GM18507 (cell line): ENCODE measurements at regions not wholly inside any gene's neighbourhood (a gene's known extent, or its start where the extent isn't known, plus 50 kb on each side); places are given as distances from the start of the nearest gene placed in this dataset.
"Not testable (repeated sequence)": the region's sequence is repeated elsewhere in the genome, so short reads cannot be mapped to it uniquely, and the experiment has no call there.

Source experiments
- DNase-seq: peaks from one replicate; pipeline ENCODE4 v3.0.0; 2011; ENCODE audit warnings: low read depth; ENCODE audit not compliant: insufficient read length; ENCODE audit errors: extremely low spot score
- FAIRE-seq: peaks from 2 replicates; lab custom pipeline; 2011; peaks lifted over from hg19 to GRCh38; lab: Jason Lieb, UNC

DNA sequence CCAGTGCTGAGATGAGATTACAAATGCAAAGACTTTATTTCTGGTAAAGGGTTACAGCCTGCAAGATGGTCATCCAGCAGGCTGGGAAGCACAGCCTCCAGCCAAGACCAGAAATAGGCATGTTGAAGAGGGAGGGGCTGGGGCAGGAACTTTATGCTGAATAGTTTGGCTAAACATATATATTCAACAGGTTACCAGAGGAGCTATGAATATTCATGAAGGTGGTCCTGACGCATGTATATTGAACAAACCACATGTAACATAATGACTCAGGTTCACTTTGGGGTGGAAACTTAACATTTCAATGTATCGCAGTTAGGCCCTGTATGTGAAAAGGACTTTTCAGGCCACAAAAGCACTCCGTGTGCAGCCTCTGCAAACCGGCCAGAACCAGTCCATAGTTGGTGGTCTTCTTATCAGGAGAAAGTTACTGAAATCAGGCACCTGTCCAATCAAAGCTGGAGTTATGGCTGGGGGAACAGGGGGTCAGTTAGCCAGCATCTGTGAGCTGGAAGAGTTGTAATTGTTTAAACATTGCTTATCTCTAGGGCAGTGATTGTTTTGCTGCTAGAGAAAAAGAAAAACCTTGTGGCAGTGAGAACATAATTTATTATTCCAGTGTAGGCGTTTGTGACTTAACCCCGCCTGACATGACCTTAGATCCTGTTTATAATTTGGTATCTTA is 372.9 kb upstream of the AUTS2 start:
- DNase-seq (no peak), FAIRE-seq (no peak)

- FAIRE-seq (no peak), DNase-seq (no peak)
Measured at GRCh38 chr7:69228212-69228811, 370.0 kb upstream of the AUTS2 start.

DNA sequence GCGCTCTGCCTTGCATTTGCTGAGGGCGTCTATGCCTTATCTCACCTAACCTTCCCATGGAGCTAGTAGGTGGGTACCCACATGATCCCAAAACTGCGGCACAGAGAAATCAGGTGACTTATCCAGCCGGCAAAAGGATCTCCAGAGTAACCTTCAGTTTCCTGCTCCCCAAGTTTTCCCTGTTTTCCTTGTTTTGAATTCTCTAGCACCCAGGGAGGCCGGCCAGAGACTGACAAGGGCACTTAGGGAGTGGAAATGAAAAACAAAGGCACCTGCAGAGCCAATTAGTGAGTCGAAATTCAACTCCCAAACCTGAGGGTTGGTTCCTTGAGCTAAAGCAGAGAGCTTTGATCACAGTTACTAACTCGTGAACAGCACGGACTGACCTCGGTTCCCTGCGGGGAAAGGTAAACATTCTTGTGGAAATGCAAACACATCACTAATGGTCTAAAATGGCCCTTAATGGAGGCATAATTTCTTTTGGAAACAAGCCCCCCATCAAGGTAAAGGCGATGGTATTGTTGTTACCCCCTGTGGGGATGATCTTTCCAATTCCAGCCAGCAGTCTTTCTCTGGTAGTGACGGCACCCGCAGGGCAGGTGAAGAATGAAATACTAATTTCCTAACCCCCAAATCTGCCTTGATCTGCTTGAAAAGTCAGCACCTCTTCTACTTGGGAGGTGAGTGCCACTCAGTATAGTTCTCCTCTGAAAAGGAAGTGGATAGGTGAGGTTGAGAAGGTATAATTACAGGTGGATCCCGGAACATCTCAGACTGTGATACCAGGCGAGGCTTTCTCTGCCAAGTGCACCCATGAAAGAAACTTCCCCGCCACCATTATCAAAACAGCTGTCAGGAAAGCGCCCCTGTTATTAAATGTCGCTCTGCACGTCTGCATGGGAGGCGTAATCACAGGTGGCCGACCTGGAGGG is 365.6 kb upstream of the AUTS2 start:
- no peak for DNase-seq
- FAIRE-seq = no peak

DNA sequence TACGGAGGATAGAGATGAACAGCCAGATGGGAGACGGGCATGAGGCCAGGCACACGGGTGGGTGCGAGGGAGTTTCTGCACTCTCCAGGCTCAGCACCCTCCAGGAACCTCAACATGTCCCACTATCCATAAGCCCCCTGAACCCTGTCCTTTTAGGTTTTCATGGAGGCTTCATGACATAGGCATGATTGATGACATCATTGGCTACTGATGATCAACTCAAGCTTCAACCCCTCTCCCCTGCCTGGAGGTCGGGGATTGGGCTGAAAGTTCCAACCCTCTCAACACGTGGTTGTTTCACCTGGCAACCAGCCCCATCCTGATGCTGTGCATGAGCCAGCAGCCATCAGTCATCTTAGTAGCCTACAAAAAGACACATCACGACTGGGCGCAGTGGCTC is 360.7 kb upstream of the AUTS2 start:
- DNase-seq (no peak), FAIRE-seq (no peak)

DNA sequence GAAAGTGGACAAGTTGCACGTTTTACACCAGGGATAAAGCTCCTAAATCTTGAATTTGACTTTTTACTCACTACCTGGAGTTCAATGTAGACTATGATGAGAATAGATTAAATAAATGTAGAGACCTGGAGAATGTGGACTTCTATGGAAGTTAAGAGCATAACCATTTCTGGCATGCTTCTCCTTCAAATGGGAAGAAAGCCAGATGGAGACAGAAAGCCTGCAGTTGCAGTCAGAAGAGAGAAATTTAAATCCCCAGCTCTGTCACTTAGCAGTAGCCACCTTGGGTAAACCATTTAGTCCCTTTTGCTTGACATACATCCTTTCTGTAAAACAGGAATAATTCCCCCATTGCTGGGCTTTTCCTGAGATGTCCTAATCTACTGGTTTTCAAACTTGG is 355.3 kb upstream of the AUTS2 start:
- FAIRE-seq = no peak
- no peak for DNase-seq

GRCh38 chr7:69244701-69245100 is 353.6 kb upstream of the AUTS2 start:
- FAIRE-seq (no peak), DNase-seq (no peak)

DNA sequence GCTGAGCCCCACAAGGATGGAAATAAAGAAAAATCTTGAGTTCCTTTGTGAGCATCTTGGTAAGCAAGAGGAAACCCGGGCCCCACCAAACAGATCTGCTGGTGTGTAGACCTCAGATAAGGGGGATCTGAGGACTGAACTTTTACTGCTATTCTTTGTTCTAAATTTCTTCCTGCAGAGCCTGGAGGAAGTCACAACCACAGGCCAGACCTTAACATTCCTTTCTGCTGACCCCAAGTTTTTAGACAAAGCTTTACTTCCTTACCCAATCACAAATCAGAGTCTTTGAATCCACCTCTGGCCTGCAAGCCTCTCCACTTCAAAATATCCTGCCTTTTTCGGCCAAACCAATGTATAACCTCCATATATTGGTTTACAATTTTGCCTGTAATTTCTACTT is 352.6 kb upstream of the AUTS2 start:
- FAIRE-seq = no peak

GRCh38 chr7:69246758-69247157 is 351.5 kb upstream of the AUTS2 start:
- FAIRE-seq (no peak), DNase-seq (no peak)

More for the DNA sequence above, 352.6 kb upstream of the AUTS2 start:
- no peak for DNase-seq

DNA sequence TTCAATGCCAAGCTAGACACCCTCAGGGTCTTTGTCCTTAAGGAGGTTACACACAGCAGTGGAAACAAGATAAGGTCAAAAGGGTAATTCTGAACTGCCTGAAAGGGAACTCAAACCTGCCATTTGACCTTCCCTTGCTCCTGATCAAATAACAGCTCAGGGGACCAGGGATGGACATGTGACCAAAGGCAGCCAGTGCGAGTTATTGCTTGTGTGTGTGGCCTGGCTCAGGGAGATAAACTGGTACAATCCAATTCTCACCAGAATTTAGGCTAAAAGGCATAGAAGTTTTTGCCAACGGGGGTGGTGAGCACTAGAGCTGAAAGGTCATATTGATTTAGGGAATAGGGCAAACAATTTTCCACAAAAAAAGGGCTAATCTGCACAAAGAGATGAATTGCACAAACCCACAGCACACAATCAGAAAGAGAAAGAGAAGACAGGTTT is 349.9 kb upstream of the AUTS2 start:
- DNase-seq, FAIRE-seq: not testable (repeated sequence)

- DNase-seq (no peak), FAIRE-seq (no peak)
Measured at GRCh38 chr7:69250958-69251357, 347.3 kb upstream of the AUTS2 start.

DNA sequence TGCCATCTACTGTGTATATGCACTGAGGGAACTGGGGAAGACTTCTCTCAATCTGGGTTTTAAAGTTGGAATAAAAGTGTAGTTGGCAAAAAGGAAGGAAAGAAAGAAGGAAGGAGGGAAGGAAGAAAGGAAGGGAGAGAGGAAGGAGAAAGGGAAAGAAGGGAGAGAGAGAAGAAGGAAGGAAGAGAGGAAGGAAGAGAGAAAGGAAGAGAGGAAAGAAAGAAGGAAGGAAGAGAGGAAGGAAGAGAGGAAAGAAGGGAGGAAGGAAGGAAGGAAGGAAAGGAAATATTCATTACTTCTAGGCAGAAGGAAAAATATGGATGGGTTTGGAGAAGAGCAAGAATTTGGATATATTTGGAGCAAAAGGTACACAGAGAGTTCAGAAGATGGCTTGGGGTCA is 343.6 kb upstream of the AUTS2 start:
- no peak for DNase-seq
- no peak for FAIRE-seq

GRCh38 chr7:69256634-69257081 is 341.6 kb upstream of the AUTS2 start:
- FAIRE-seq (no peak), DNase-seq (no peak)

DNA sequence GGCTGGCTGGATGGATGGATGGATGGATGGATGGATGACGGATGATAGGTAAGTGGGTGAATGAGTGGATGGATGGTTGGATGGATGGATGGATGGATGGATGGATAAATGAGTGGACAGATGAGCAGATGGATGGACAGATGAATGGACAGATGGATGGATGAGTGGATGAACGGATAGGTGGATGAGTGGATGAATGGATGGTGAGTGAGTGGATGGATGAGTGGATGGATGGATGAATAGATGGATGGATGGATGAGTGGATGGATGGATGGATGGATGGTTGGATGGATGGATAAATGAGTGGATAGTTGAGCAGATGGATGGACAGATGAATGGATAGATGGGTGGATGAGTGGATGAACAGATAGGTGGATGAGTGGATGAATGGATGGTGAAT is 340.7 kb upstream of the AUTS2 start:
- DNase-seq = no peak
- no peak for FAIRE-seq

DNA sequence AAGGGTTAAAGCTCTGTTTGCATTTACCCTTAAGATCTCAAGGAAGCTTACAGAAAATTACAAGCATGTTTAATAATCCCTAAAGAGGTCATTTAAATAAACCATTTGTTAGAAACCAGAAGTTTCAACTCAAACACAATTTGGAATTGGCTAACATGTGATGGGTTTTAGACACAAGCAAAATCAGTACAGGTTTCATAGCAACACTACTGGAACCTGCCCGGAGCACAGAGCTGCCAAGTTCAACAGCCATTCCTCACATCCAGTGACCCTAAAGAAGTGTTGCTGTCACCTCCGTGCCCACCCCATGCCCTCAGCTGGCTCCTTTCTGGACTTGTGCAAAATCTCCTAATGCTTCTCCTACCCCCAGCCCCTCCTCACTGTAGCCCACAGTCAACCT is 338.8 kb upstream of the AUTS2 start:
- FAIRE-seq (no peak), DNase-seq (no peak)

GRCh38 chr7:69260023-69260422 is 338.3 kb upstream of the AUTS2 start:
- DNase-seq (no peak), FAIRE-seq (no peak)

DNA sequence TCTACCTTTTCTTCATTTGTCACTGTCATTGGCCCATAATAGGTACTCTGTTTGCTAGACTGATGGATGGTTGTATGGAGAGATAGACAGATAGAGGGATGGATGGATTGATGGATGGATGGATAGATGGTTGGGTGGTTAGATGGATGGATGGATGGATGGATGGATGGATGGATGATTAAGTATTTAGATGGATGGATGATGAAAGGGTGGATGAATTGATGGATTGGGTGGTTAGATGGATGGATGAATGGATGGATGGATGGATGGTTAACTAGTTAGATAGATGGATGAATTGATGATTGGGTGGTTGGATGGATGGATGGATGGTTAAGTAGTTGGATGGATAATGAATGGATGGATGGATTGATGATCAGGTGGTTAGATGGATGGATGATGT is 334.7 kb upstream of the AUTS2 start:
- FAIRE-seq (no peak), DNase-seq (no peak)

- FAIRE-seq (no peak), DNase-seq (no peak)
Measured at GRCh38 chr7:69269806-69270205, 328.5 kb upstream of the AUTS2 start.

GRCh38 chr7:69272101-69272500 is 326.2 kb upstream of the AUTS2 start:
- no peak for FAIRE-seq
- DNase-seq = no peak

- FAIRE-seq (no peak), DNase-seq (no peak)
Measured at GRCh38 chr7:69276011-69276729, 322.1 kb upstream of the AUTS2 start.

GRCh38 chr7:69277366-69277765 is 320.9 kb upstream of the AUTS2 start:
- DNase-seq (no peak), FAIRE-seq (no peak)
